Liver (tissue), 8 donors: ENCODE measurements at regions not wholly inside any gene's neighbourhood (a gene's known extent, or its start where the extent isn't known, plus 50 kb on each side); places are given as distances from the start of the nearest gene placed in this dataset.

Source experiments
- DNase-seq: peaks from one replicate; pipeline ENCODE4 v3.0.0-alpha.2; 2017; ENCODE audit warnings: low spot score
- H3K27ac ChIP-seq, 2 donors: one replicate each; pipeline ENCODE4 v1.7.0; 2013; ENCODE audit warnings: inconsistent platforms in 2 of 2, low read length in 2 of 2, control low read depth in 1 of 2, low read depth in 1 of 2, mild to moderate bottlenecking in 1 of 2
- H3K27me3 ChIP-seq, 4 donors: one replicate each; pipeline versions ENCODE4 v1.6.1 to v1.7.0; 2013; ENCODE audit warnings: low read length in 3 of 4, inconsistent platforms in 1 of 4, mild to moderate bottlenecking in 1 of 4, moderate library complexity in 1 of 4; ENCODE audit not compliant: control insufficient read depth in 4 of 4, insufficient read depth in 4 of 4
- H3K36me3 ChIP-seq, 4 donors: one replicate each; pipeline versions ENCODE4 v1.6.1 to v1.7.0; 2013; ENCODE audit warnings: low read length in 3 of 4, mild to moderate bottlenecking in 3 of 4, low read depth in 1 of 4, moderate library complexity in 1 of 4; ENCODE audit not compliant: control insufficient read depth in 4 of 4, insufficient read depth in 3 of 4
- H3K4me1 ChIP-seq, 4 donors: one replicate each; pipeline versions ENCODE4 v1.6.1 to v1.7.0; 2013; ENCODE audit warnings: low read length in 3 of 4, mild to moderate bottlenecking in 3 of 4, moderate library complexity in 1 of 4; ENCODE audit not compliant: control insufficient read depth in 4 of 4, insufficient read depth in 4 of 4
- H3K4me3 ChIP-seq, 3 donors: one replicate each; pipeline versions ENCODE4 v1.6.1 to v1.7.0; 2013; ENCODE audit warnings: low read length in 3 of 3, control low read depth in 1 of 3, low read depth in 1 of 3, mild to moderate bottlenecking in 1 of 3
- H3K9ac ChIP-seq, 2 donors: one replicate each; pipeline ENCODE4 v1.7.0; 2013; ENCODE audit warnings: low read length in 2 of 2, mild to moderate bottlenecking in 2 of 2, moderate library complexity in 2 of 2, control low read depth in 1 of 2, low read depth in 1 of 2
- H3K9me3 ChIP-seq, 4 donors: one replicate each; pipeline versions ENCODE4 v1.6.1 to v1.7.0; 2013; ENCODE audit warnings: low read length in 3 of 4; ENCODE audit not compliant: control insufficient read depth in 4 of 4
- ATF3 ChIP-seq: IDR thresholded peaks from 2 replicates; pipeline ENCODE4 v1.6.1; 2016; ENCODE audit warnings: antibody characterized with exemption
- EGR1 ChIP-seq, 2 donors: IDR thresholded peaks; 2 replicates each; pipeline ENCODE4 v1.6.1; 2016 to 2018; ENCODE audit warnings: antibody characterized with exemption in 2 of 2, low read depth in 2 of 2
- FOXA1 ChIP-seq: IDR thresholded peaks from 2 replicates; pipeline ENCODE4 v1.6.1; 2016; ENCODE audit warnings: antibody characterized with exemption
- FOXA2 ChIP-seq: IDR thresholded peaks from 2 replicates; pipeline ENCODE4 v1.6.1; 2016; ENCODE audit warnings: antibody characterized with exemption
- HNF4A ChIP-seq, 2 donors: conservative IDR thresholded peaks; 2 replicates each; pipeline ENCODE4 v1.6.1; 2016; ENCODE audit warnings: antibody characterized with exemption in 2 of 2, mild to moderate bottlenecking in 2 of 2
- HNF4G ChIP-seq: IDR thresholded peaks from 2 replicates; pipeline ENCODE4 v1.6.1; 2016; ENCODE audit warnings: antibody characterized with exemption
- JUND ChIP-seq, 2 donors: IDR thresholded peaks; 2 replicates each; pipeline ENCODE4 v1.6.1; 2016; ENCODE audit warnings: antibody characterized with exemption in 2 of 2
- NR2F2 ChIP-seq: IDR thresholded peaks from 2 replicates; pipeline ENCODE4 v1.6.1; 2016; ENCODE audit warnings: antibody characterized with exemption
- RAD21 ChIP-seq, 2 donors: IDR thresholded peaks; 2 replicates each; pipeline ENCODE4 v1.6.1; 2016; ENCODE audit warnings: antibody characterized with exemption in 2 of 2, mild to moderate bottlenecking in 2 of 2
- RXRA ChIP-seq, 2 donors: IDR thresholded peaks; 2 replicates each; pipeline ENCODE4 v1.6.1; 2017 to 2018; ENCODE audit warnings: antibody characterized with exemption in 2 of 2, mild to moderate bottlenecking in 1 of 2
- TAF1 ChIP-seq: conservative IDR thresholded peaks from 2 replicates; pipeline ENCODE4 v1.6.1; 2016; ENCODE audit warnings: antibody characterized with exemption, mild to moderate bottlenecking
- YY1 ChIP-seq: IDR thresholded peaks from 2 replicates; pipeline ENCODE4 v1.6.1; 2016; ENCODE audit warnings: antibody characterized with exemption, mild to moderate bottlenecking
- ZBTB33 ChIP-seq: IDR thresholded peaks from 2 replicates; pipeline ENCODE4 v1.6.1; 2016; ENCODE audit warnings: antibody characterized with exemption
- WGBS: extraction: QIAGEN DNeasy Blood & Tissue Kit; methylation state at CpG from one replicate; pipeline ENCODE4 v1.1.7; 2013; 5-methylcytosine and 5-hydroxymethylcytosine counted together
- TF ChIP-seq, protein P1 (sequence below): IDR thresholded peaks from 2 replicates; pipeline ENCODE4 v1.6.1; 2016; ENCODE audit warnings: antibody characterized with exemption
- TF ChIP-seq, protein P2 (sequence below): fragments of 150-350 bp; IDR thresholded peaks from 2 replicates; pipeline ENCODE4 v1.5.1; 2017; ENCODE audit warnings: improper control_type of control experiment, low read depth, low read length; ENCODE audit not compliant: missing input control
- donor health status: healthy.
- donor health status: healthy.
- donor health status: healthy.
- donor health status: healthy.
- donor health status: healthy.

DNA sequence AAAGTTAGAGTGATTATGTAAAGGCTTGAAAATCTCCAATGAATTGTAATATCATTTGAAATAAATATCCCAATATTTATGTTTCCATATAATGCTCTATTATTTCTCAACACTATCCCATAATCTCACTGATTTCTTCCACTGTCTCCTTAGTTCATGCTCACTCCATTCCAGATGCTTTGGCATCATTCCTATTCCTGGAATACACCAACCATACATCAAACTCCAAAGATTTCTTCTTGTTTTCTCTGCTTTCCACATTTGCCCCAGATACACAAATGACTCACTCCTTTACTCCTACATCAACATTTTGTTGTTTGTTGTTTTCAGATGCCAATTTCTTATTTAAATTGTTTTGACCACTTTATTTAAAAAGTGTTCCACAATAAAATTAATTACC, 1390.8 kb downstream of the ZPLD1 start (continued):
- TF ChIP-seq ZBTB33 (no peak), YY1 (no peak), RXRA (IDR thresholded peaks at IDR 0.05) (no peak), JUND (IDR thresholded peaks at IDR 0.05) (no peak), ATF3 (no peak), EGR1 (IDR thresholded peaks at IDR 0.05; ENCODE audit: low read depth in 2 of 2) (no peak), FOXA2 (no peak)

DNA sequence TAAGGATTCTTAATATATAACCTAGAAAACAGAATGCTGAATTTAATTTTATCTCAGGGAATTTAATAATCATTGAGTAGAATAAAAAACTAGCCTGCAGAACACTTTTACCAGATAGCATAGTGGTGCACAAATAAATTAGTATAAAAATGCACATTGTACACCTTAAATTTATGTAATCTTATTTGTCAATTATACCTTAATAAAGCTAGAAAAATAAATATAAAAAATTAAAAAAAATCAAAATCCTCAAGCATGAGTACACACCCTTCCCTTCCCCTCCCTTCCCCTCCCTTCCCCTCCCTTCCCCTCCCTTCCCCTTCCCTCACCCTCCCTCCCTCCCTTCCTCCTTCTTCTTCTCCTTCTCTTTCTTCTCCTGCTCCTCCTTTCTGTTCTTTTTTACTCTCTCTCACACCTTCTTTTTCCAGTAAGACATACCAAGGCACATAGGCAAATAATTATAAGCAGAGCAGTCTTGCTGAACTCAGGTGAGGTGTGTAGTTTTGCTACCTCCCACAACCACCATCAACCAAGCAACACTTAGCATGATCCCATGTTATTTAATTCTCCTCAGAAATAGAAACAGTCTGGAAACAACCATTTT, 1395.0 kb downstream of the ZPLD1 start:
- Histone ChIP-seq H3K9me3 (peaks cover 0 to 5% (median 0%) of the 10 kb centered on the region in 4 donors), H3K36me3 (no peaks in the 10 kb centered on the region), H3K27me3 (no peaks in the 10 kb centered on the region), H3K4me1 (no peaks in the 10 kb centered on the region), H3K4me3 (no peak overlapping the region), H3K9ac (no peak overlapping the region), H3K27ac (no peak overlapping the region)
- DNase-seq, result no peak
- TF ChIP-seq RAD21 (IDR thresholded peaks at IDR 0.05) (no peak), NR2F2 (no peak), JUND (IDR thresholded peaks at IDR 0.05) (no peak), HNF4G (no peak), TAF1 (no peak), FOXA1 (no peak), FOXA2 (no peak), RXRA (IDR thresholded peaks at IDR 0.05) (no peak)
- TF ChIP-seq, protein P1, sequence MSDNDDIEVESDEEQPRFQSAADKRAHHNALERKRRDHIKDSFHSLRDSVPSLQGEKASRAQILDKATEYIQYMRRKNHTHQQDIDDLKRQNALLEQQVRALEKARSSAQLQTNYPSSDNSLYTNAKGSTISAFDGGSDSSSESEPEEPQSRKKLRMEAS, result no peak
- TF ChIP-seq, protein P2, sequence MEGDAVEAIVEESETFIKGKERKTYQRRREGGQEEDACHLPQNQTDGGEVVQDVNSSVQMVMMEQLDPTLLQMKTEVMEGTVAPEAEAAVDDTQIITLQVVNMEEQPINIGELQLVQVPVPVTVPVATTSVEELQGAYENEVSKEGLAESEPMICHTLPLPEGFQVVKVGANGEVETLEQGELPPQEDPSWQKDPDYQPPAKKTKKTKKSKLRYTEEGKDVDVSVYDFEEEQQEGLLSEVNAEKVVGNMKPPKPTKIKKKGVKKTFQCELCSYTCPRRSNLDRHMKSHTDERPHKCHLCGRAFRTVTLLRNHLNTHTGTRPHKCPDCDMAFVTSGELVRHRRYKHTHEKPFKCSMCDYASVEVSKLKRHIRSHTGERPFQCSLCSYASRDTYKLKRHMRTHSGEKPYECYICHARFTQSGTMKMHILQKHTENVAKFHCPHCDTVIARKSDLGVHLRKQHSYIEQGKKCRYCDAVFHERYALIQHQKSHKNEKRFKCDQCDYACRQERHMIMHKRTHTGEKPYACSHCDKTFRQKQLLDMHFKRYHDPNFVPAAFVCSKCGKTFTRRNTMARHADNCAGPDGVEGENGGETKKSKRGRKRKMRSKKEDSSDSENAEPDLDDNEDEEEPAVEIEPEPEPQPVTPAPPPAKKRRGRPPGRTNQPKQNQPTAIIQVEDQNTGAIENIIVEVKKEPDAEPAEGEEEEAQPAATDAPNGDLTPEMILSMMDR, result no peak

DNA sequence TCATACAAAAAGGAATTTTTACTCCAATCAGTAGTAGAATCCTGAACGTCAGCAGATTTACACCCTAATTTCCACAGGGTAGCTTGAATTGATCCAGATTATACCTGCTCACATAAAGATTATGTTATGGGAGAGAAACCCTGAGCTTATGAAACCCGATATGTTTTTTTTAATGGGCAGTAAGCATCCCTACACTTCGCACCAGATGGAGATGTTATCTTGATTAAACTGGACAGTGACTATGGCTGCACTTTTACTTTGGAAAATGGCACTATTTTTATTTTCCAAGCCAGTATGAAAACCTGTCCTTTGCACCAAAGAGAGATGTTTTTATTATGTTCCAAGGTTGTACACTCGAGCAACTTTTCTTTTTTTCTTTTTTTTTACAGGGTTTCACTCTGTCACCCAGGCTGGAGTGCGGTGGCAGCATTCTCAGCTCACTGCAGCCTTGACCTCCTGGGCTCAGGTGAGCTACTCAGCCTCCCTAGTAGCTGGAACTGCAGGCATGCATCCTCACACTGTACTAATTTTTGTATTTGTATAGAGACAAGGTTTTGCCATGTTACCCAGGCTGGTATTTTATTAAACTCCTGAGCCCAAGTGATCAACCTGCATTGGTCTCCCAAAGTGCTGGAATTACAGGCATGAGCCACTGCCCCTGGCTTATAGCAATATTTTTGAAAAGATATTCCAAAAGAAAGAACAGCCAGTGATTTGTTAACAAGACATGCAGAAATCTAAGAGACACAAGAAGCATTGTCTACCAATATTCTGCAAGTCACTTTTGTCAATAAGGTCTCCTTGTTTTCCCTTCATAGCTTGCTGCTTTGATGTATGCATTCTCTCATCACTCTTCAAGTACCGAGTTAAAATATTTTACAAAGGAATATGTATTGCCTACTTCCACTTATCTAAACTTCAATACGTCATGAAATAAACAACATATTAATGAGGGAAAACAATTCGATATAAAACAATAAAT, 1412.6 kb downstream of the ZPLD1 start:
- TF ChIP-seq, protein P2, result no peak
- no peak for TF ChIP-seq ZBTB33
- no peak for TF ChIP-seq HNF4A (conservative IDR thresholded peaks at IDR 0.05)
- no peak for TF ChIP-seq NR2F2
- no peak for TF ChIP-seq YY1
- Histone ChIP-seq H3K4me1 (no peaks in the 10 kb centered on the region), H3K36me3 (no peaks in the 10 kb centered on the region), H3K4me3 (no peak overlapping the region), H3K9ac (no peak overlapping the region), H3K27me3 (no peaks in the 10 kb centered on the region), H3K27ac (no peak overlapping the region), H3K9me3 (no peaks in the 10 kb centered on the region)
- DNase-seq, result no peak
- 69% methylated on average over 8 of the region's 8 CpGs for WGBS
